HepG2 (cell line): ENCODE measurements at regions not wholly inside any gene's neighbourhood (a gene's known extent, or its start where the extent isn't known, plus 50 kb on each side); places are given as distances from the start of the nearest gene placed in this dataset.
"Not testable (repeated sequence)": the region's sequence is repeated elsewhere in the genome, so short reads cannot be mapped to it uniquely, and the experiment has no call there.

Source experiments
- ATAC-seq: fragments of 200-7000 bp; cut with Tn5 transposase; 3 replicates; pipeline ENCODE4 v1.9.1; 2020; ENCODE audit warnings: mild to moderate bottlenecking, moderate library complexity
- BruUV-seq: library from RNA; stranded (reverse); fragments of 400-500 nt; replicated peaks from 2 replicates; lab custom pipeline; 2021; lab: Mats Ljungman, UMichigan
- CTCF ChIA-PET: fragments of 300-600 bp; formaldehyde crosslinking; extraction: SDS; loops from one replicate; lab custom pipeline; 2021; ENCODE audit warnings: low total read pairs, inconsistent platforms, low intra/inter-chr PET ratio; lab: Yijun Ruan, JAX
- POLR2A ChIA-PET: fragments of 350-600 bp; sonication (Branson Sonifier 250); formaldehyde crosslinking; loops from one replicate; lab custom pipeline; 2020; ENCODE audit warnings: antibody characterized with exemption, inconsistent platforms; lab: Yijun Ruan, JAX
- DNase-seq: peaks from one replicate; pipeline ENCODE4 v3.0.0-alpha.2; 2015; ENCODE audit warnings: low spot score
- FAIRE-seq: peaks from 3 replicates; lab custom pipeline; 2011; peaks lifted over from hg19 to GRCh38; lab: Jason Lieb, UNC
- H2AFZ ChIP-seq: one replicate; pipeline ENCODE4 v1.6.1; 2011; ENCODE audit warnings: low read length, inconsistent platforms
- H3K27ac ChIP-seq: fragments of 300-600 bp; 3 replicates; pipeline ENCODE4 v1.8.0; 2011; ENCODE audit warnings: mixed run types, mild to moderate bottlenecking, mixed read lengths, low read length, inconsistent platforms; ENCODE audit not compliant: insufficient read depth; ENCODE audit errors: extremely low read length
- H3K27me3 ChIP-seq, 2 experiments: fragments of 200-600 bp in 1 of 2; 2 replicates in 1 of 2; 3 replicates in 1 of 2; pipeline versions ENCODE4 v1.6.0 to v1.8.0; 2011; ENCODE audit warnings: low read length in 2 of 2, mild to moderate bottlenecking in 2 of 2, moderate library complexity in 2 of 2, inconsistent platforms in 1 of 2; ENCODE audit not compliant: insufficient read depth in 2 of 2, control insufficient read depth in 1 of 2
- H3K36me3 ChIP-seq, 2 experiments: fragments of 200-600 bp in 1 of 2; replicated peaks in 1 of 2; 2 replicates in 1 of 2; 3 replicates in 1 of 2; pipeline versions ENCODE4 v1.5.1 to v1.8.0; 2011; ENCODE audit warnings: low read length in 2 of 2, inconsistent platforms in 1 of 2; ENCODE audit not compliant: insufficient read depth in 2 of 2, control insufficient read depth in 1 of 2
- H3K4me1 ChIP-seq: 2 replicates; pipeline ENCODE4 v1.5.1; 2012; ENCODE audit warnings: low read length, inconsistent platforms; ENCODE audit not compliant: insufficient read depth
- H3K4me2 ChIP-seq: 2 replicates; pipeline ENCODE4 v1.6.0; 2011; ENCODE audit warnings: low read depth, low read length, inconsistent platforms
- H3K4me3 ChIP-seq, 3 experiments: fragments of 200-600 bp in 1 of 3; sonication (generic), shearing (Covaris generic) in 1 of 3; replicated peaks in 1 of 3; 2 replicates each; pipeline ENCODE4 v1.5.1; 2011 to 2016; ENCODE audit warnings: low read length in 3 of 3, inconsistent platforms in 2 of 3, low read depth in 2 of 3, mild to moderate bottlenecking in 2 of 3, control low read depth in 1 of 3, mixed read lengths in 1 of 3; ENCODE audit not compliant: insufficient read depth in 1 of 3
- H3K79me2 ChIP-seq: one replicate; pipeline ENCODE4 v1.6.1; 2011; ENCODE audit warnings: low read length, inconsistent platforms; ENCODE audit not compliant: insufficient read depth
- H3K9ac ChIP-seq: 2 replicates; pipeline ENCODE4 v1.6.0; 2011; ENCODE audit warnings: mild to moderate bottlenecking, low read depth, low read length, inconsistent platforms; ENCODE audit not compliant: insufficient read depth
- H3K9me3 ChIP-seq: 2 replicates; pipeline ENCODE4 v1.5.1; 2012; ENCODE audit warnings: mild to moderate bottlenecking, low read length
- H4K20me1 ChIP-seq: 2 replicates; pipeline ENCODE4 v1.6.0; 2011; ENCODE audit warnings: inconsistent platforms, mild to moderate bottlenecking, low read length, moderate library complexity; ENCODE audit not compliant: insufficient read depth
- NR3C1 ChIP-seq: sonication (generic); formaldehyde crosslinking; IDR thresholded peaks from 2 replicates; pipeline ENCODE4 v1.4.0; 2020; ENCODE audit warnings: missing genetic modification reagents
- ZHX2 ChIP-seq, 2 experiments: sonication (generic) in 1 of 2; formaldehyde crosslinking in 1 of 2; IDR thresholded peaks; 2 replicates each; pipeline versions ENCODE4 v1.6.1 to v1.9.0; 2014 to 2022; ENCODE audit warnings: antibody characterized with exemption in 1 of 2, borderline replicate concordance in 1 of 2, inconsistent platforms in 1 of 2, low read depth in 1 of 2, missing genetic modification reagents in 1 of 2
- ZMYM3 ChIP-seq: sonication (generic); formaldehyde crosslinking; IDR thresholded peaks from 2 replicates; pipeline ENCODE4 v1.5.1; 2020; ENCODE audit warnings: mild to moderate bottlenecking, missing genetic modification reagents
- WGBS: methylation state at CpG from one replicate; pipeline ENCODE4 v1.1.6; 2017; ENCODE audit warnings: low lambda C conversion rate; 5-methylcytosine and 5-hydroxymethylcytosine counted together
- in situ Hi-C: cut with HindIII; loops from 2 replicates; pipeline ENCODE4 v1.10.0; 2017; ENCODE audit warnings: low pct_unique_long_range_greater_than_20kb; ENCODE audit not compliant: extremely low pct_ligation_motif_present
- intact Hi-C: fragments of 100-400 bp; cut with micrococcal nuclease; formaldehyde crosslinking; loops from one replicate; pipeline ENCODE4 v1.10.0; 2022; ENCODE audit not compliant: unreplicated experiment

DNA sequence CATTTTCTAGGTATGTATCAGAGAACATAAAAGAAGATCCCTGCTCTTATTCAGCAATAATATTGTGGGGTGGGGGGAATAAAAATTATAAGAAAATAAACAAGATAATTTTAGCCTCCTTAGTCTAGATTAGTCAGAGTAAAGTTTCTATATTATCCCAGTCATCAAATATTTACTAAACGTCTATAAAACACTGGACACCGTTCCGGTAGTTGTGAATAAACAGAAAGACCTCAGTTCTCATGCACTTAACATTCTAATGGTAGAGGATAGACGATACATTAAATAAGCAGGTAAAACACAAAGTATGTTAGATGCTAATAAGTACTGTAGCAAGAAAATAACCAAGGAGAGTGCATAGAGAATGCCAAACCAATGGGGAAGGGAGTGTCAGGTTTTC, 425.0 kb downstream of the GBE1 start (continued):
- no peak for TF ChIP-seq ZHX2 (IDR thresholded peaks at IDR 0.05; ENCODE audit: low read depth)
- TF ChIP-seq ZHX2 (CRISPR knock-in tag; IDR thresholded peaks at IDR 0.05; ENCODE audit: borderline replicate concordance) = no peak
- no peak for TF ChIP-seq NR3C1 (CRISPR knock-in tag)
- TF ChIP-seq ZMYM3 (CRISPR knock-in tag) = no peak

- WGBS = 49% methylated on average over 7 of the region's 7 CpGs
- CTCF ChIA-PET, H3K27ac ChIP-seq, FAIRE-seq, H3K9ac ChIP-seq, H3K4me3 ChIP-seq, DNase-seq, H2AFZ ChIP-seq, H3K79me2 ChIP-seq, H3K27me3 ChIP-seq, H3K36me3 ChIP-seq, H4K20me1 ChIP-seq, H3K9me3 ChIP-seq, BruUV-seq, H3K4me2 ChIP-seq, H3K4me1 ChIP-seq, POLR2A ChIA-PET, ATAC-seq: not testable (repeated sequence)
- in situ Hi-C loops = loop anchor here (10.0 kb wide), 1 partner anchor 115 kb away; no protein-coding TSS in a partner anchor
- intact Hi-C loops = loop anchor here (10.0 kb wide), 1 partner anchor 545 kb away; no protein-coding TSS in a partner anchor
These were observed 431.6 kb downstream of the GBE1 start for GRCh38 chr3:81329835-81330234.
